ENCODE measurements at regions not wholly inside any gene's neighbourhood (a gene's known extent, or its start where the extent isn't known, plus 50 kb on each side); places are given as distances from the start of the nearest gene placed in this dataset.

DNA sequence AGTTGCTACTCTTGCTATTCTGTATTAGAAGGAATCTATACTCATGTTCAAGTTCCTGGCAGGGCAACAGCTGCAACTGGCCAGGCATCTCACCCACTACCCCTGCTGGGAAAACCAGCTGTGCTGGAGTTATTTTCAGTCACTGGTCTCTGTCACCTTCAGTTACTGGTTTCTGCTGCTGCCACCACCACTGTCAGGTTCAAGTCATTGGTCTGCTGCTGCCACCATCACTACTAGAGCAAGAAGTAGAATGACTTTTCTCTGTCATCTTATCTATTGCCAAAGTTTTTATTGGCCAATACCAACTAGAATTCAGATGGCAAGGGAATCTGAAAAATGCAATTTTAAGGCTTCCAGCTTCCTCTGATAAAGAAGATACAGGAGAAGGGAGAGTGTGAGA lies 1615.2 kb downstream of the OLFM4 start:
- Histone ChIP-seq H3K4me3 (ENCODE audit: low read length) (no peak overlapping the region), H3K27ac (ENCODE audit: low read length) (no peak overlapping the region), H3K27me3 (ENCODE audit: control insufficient read depth, insufficient read depth, low read length) (no peaks in the 10 kb centered on the region), H3K4me1 (ENCODE audit: control insufficient read depth, insufficient read depth, low read length) (no peaks in the 10 kb centered on the region), H3K9me3 (ENCODE audit: control insufficient read depth, insufficient read depth, low read length) (no peaks in the 10 kb centered on the region), H3K36me3 (ENCODE audit: control insufficient read depth, insufficient read depth, low read length) (no peaks in the 10 kb centered on the region)
- no peak overlapping the region for H3K27ac Mint-ChIP-seq
- TF ChIP-seq, protein P1, sequence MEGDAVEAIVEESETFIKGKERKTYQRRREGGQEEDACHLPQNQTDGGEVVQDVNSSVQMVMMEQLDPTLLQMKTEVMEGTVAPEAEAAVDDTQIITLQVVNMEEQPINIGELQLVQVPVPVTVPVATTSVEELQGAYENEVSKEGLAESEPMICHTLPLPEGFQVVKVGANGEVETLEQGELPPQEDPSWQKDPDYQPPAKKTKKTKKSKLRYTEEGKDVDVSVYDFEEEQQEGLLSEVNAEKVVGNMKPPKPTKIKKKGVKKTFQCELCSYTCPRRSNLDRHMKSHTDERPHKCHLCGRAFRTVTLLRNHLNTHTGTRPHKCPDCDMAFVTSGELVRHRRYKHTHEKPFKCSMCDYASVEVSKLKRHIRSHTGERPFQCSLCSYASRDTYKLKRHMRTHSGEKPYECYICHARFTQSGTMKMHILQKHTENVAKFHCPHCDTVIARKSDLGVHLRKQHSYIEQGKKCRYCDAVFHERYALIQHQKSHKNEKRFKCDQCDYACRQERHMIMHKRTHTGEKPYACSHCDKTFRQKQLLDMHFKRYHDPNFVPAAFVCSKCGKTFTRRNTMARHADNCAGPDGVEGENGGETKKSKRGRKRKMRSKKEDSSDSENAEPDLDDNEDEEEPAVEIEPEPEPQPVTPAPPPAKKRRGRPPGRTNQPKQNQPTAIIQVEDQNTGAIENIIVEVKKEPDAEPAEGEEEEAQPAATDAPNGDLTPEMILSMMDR (IDR thresholded peaks at IDR 0.05): no peak
- H3K9me3 Mint-ChIP-seq: peaks cover 6 to 24% of the 10 kb centered on the region in 2 donors
- no peak overlapping the region for H3K4me3 Mint-ChIP-seq
- intact Hi-C loops (cut with micrococcal nuclease): no loop called here
- no peaks in the 10 kb centered on the region for H3K36me3 Mint-ChIP-seq
- DNase-seq: no peak
- no peaks in the 10 kb centered on the region for H3K27me3 Mint-ChIP-seq (ENCODE audit: low read depth in 2 of 2)
- no peak for ATAC-seq
- H3K4me1 Mint-ChIP-seq: no peaks in the 10 kb centered on the region

DNA sequence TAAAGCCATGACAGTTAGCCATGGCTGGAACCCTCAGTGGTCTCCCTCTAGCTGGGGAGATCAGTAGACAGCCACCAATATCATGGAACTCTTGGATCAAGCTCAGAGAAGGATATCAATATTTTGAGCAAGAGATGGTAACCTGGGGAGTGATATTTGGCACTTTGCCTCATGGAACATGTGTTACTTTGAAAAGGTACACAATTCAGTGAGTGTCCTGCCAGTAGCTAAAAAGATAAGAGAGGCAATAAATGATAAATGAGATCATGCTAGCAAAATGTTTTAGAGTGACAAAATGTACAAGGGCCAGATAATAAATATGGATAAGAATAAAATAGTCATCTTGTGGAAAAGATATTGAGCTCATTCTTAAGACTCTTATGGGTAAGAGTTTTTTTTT lies 1618.7 kb downstream of the OLFM4 start:
- ATAC-seq: no peak
- H3K27ac Mint-ChIP-seq: no peak overlapping the region
- TF ChIP-seq, protein P1 (IDR thresholded peaks at IDR 0.05): no peak

DNA sequence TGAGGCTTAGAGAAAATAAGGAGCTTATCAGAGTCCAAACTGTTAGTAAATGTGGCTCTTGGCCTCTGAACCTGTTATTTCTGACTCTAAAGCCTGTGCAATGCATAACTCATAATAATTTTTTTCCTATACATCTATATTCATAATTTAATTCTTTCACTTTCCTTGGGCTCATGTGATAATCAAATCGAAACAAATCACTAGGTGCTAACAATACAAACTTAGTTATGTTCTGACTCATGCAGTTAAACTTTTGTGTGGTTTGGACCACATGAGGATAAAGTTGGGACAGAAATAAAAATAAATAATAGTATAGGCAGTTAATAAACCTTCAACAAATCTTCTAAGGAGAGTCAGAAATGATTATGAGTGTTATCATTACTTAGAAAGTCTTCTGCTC lies 1629.0 kb downstream of the OLFM4 start:
- H3K9me3 ChIP-seq (ENCODE audit: control insufficient read depth, insufficient read depth, low read length): peaks cover 19% of the 10 kb centered on the region
- H3K27me3 ChIP-seq (ENCODE audit: control insufficient read depth, insufficient read depth, low read length): no peaks in the 10 kb centered on the region
- Mint-ChIP-seq H3K27me3 (ENCODE audit: low read depth in 2 of 2) (no peaks in the 10 kb centered on the region), H3K9me3 (peaks cover 9 to 16% of the 10 kb centered on the region in 2 donors), H3K27ac (no peak overlapping the region), H3K4me1 (no peaks in the 10 kb centered on the region), H3K36me3 (no peaks in the 10 kb centered on the region), H3K4me3 (no peak overlapping the region)
- no peak overlapping the region for H3K4me3 ChIP-seq (ENCODE audit: low read length)
- no peaks in the 10 kb centered on the region for H3K36me3 ChIP-seq (ENCODE audit: control insufficient read depth, insufficient read depth, low read length)
- intact Hi-C loops (cut with micrococcal nuclease): no loop called here
- no peak overlapping the region for H3K27ac ChIP-seq (ENCODE audit: low read length)
- ATAC-seq (no peak), DNase-seq (no peak)
- 80% methylated on average over 1 of the region's 1 CpG for WGBS (ENCODE audit: insufficient coverage)
- TF ChIP-seq, protein P1 (IDR thresholded peaks at IDR 0.05): no peak
- H3K4me1 ChIP-seq (ENCODE audit: control insufficient read depth, insufficient read depth, low read length): no peaks in the 10 kb centered on the region

More for the DNA sequence above, 1618.7 kb downstream of the OLFM4 start:
- H3K4me3 ChIP-seq (ENCODE audit: low read length): no peak overlapping the region
- no peak overlapping the region for H3K27ac ChIP-seq (ENCODE audit: low read length)
- peaks cover 9 to 31% of the 10 kb centered on the region in 2 donors for H3K9me3 Mint-ChIP-seq
- H3K27me3 Mint-ChIP-seq (ENCODE audit: low read depth in 2 of 2): no peaks in the 10 kb centered on the region
- peaks cover 6% of the 10 kb centered on the region for H3K9me3 ChIP-seq (ENCODE audit: control insufficient read depth, insufficient read depth, low read length)
- H3K36me3 ChIP-seq (ENCODE audit: control insufficient read depth, insufficient read depth, low read length): no peaks in the 10 kb centered on the region
- H3K27me3 ChIP-seq (ENCODE audit: control insufficient read depth, insufficient read depth, low read length): no peaks in the 10 kb centered on the region
- H3K4me3 Mint-ChIP-seq: no peak overlapping the region
- intact Hi-C loops (cut with micrococcal nuclease): no loop called here
- H3K4me1 ChIP-seq (ENCODE audit: control insufficient read depth, insufficient read depth, low read length): no peaks in the 10 kb centered on the region
- no peak for DNase-seq
- H3K36me3 Mint-ChIP-seq: no peaks in the 10 kb centered on the region
- no peaks in the 10 kb centered on the region for H3K4me1 Mint-ChIP-seq

DNA sequence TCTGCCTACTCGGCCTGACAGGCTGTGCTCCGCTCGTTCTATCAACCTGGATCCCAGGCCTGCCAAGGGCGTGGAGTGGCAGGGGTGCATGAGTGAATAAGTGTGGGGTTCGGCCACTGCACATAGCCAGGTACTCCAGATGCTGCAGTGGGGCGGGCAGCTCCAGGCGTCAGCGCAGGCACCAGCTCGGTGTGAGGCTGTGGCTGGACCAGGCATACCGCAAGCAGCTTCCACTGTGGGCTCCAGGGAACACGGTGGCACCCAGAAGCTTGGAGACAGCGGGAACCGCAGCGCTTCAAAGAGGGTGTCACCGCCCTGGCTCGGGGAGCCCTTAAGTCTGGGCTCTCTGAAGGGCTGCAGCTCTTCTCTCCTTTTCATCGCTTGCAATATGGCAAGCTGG lies 1630.2 kb downstream of the OLFM4 start:
- no peaks in the 10 kb centered on the region for H3K4me1 ChIP-seq (ENCODE audit: control insufficient read depth, insufficient read depth, low read length)
- peaks cover 11 to 15% of the 10 kb centered on the region in 2 donors for H3K9me3 Mint-ChIP-seq
- H3K27me3 ChIP-seq (ENCODE audit: control insufficient read depth, insufficient read depth, low read length): no peaks in the 10 kb centered on the region
- TF ChIP-seq, protein P1 (IDR thresholded peaks at IDR 0.05): no peak
- intact Hi-C loops (cut with micrococcal nuclease): no loop called here
- H3K4me1 Mint-ChIP-seq: no peaks in the 10 kb centered on the region
- no peak for ATAC-seq
- H3K27ac Mint-ChIP-seq: no peak overlapping the region
- peaks cover 19% of the 10 kb centered on the region for H3K9me3 ChIP-seq (ENCODE audit: control insufficient read depth, insufficient read depth, low read length)
- WGBS (ENCODE audit: insufficient coverage): 94% methylated on average over 17 of the region's 17 CpGs
- H3K27me3 Mint-ChIP-seq (ENCODE audit: low read depth in 2 of 2): no peaks in the 10 kb centered on the region
- no peak overlapping the region for H3K27ac ChIP-seq (ENCODE audit: low read length)
- no peaks in the 10 kb centered on the region for H3K36me3 ChIP-seq (ENCODE audit: control insufficient read depth, insufficient read depth, low read length)
- no peak for DNase-seq
- H3K36me3 Mint-ChIP-seq: no peaks in the 10 kb centered on the region
- no peak overlapping the region for H3K4me3 ChIP-seq (ENCODE audit: low read length)
- no peak overlapping the region for H3K4me3 Mint-ChIP-seq
